ENCODE measurements at regions not wholly inside any gene's neighbourhood (a gene's known extent, or its start where the extent isn't known, plus 50 kb on each side); places are given as distances from the start of the nearest gene placed in this dataset.
A peak's percentile ranks its signal among the peaks of the same experiment; 100 is the strongest.

DNA sequence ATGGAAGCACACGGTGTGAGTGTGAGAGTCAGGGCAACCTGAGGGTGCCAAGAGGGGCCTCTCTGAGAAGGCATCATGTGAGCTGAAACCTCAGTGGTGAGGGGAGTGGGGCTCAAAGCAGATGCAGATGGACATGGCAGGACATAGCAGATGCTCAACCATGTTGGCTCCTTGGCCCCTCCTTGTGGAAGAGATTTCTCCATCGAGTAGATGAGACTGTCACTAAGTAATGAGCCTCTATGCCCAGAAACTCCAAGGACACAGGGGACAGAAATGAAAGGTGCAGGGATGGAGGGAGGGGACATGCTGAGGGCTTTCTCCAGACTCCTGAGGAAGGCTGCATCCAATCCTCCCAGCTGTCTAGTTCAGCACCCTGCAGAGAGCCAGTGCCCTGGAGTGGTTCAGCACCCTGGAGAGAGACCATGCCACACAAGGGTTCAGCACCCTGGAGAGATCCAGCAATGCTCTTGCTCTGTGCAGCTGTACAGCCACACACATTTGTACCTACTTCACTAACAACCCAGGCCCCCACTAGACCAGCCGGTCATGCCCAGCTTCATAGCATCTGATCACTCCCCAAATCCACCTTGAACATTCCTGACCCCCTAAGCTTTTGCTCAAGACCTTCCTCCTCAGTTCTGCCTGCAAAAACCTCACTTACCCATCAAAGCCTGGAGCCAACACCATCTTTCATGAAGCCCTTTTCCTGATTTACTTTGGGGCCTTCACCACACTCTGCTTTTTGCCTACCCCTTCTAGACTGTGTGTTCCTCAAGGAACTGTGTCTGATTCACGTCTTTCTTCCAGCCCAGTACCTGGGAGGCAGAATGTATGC lies 252.0 kb downstream of the CTTN start:
- DNase-seq (ENCODE audit: low read depth), result peak; percentile 52

DNA sequence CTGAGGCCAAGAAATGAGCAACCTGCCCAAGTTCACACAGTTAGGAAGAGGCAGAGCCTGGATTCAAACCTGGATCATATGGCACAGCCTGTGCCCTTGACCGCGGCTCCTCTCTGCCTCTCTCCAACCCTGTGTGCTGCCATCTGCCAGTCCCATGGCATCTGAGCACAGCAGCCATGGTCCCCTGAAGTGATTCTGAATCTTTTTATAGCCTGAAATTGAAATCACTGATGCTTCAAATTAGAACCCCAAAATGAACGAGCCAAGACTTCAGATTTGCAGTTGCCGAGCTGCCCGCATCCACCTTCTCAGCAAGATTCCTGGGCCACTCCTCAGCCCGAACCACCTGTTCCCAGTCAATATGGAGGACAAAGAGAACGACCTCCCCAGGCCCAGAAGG lies 252.7 kb downstream of the CTTN start:
- DNase-seq (ENCODE audit: low read depth), result no peak

- no peak for DNase-seq (ENCODE audit: low read depth)
Measured at GRCh38 chr11:70654016-70654415, 255.7 kb downstream of the CTTN start.

DNA sequence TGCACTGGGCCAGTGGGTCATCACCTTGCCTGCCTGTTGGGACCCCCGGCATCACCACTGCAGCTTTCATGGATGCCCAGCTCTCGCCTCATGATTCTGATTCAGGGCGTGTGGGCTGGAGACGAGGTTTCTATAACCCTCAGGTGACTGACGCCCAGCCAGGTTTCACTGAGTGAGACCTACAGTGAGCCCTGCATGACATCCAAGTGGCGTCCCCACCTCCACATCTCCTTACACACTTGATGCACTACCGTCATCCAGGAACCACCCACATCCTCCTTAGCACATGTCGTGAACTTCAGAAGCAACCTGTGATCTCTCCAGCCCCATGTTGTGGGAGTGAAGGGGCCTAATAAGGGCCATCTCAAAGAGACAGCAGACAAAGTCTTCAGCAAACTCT lies 257.5 kb downstream of the CTTN start:
- DNase-seq (ENCODE audit: low read depth), result no peak

DNA sequence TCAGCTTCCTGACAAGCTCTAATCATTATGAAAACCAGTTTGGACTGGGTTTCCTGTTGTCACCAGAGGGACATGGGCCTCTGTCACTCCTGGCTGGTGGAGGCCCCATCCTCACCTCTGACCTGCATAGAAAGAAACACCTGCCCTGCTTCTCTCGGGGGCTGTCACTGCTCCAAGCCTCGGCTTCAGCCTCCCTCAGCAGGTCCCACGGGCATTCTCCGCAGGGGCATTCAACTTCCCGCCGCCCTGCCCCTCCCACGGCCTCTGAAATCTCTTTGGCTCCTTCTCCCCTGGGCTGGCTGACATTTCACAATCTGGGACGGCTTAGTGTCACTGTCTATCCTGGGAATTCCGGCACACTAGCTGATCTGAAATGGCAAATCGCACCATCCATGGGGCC lies 257.9 kb downstream of the CTTN start:
- DNase-seq (ENCODE audit: low read depth), result no peak

- no peak for DNase-seq (ENCODE audit: low read depth)
Measured at GRCh38 chr11:70660059-70660888, 261.9 kb downstream of the CTTN start.

DNA sequence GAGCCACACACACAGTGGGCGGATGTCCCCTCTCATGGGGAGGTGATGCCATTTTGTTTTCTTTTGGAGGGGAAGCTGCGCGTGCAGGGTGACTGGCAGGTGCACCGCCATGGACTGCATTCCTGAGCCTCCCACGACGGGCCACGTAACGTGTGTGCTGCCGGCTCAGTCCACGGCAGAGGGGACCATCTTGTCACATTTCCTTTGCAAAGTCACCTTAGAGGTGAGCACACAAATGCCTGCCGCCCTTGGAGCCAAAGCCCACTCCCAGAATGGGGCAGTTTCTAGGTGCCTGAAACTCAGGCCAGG lies 262.5 kb downstream of the CTTN start:
- DNase-seq (ENCODE audit: low read depth), result no peak

DNA sequence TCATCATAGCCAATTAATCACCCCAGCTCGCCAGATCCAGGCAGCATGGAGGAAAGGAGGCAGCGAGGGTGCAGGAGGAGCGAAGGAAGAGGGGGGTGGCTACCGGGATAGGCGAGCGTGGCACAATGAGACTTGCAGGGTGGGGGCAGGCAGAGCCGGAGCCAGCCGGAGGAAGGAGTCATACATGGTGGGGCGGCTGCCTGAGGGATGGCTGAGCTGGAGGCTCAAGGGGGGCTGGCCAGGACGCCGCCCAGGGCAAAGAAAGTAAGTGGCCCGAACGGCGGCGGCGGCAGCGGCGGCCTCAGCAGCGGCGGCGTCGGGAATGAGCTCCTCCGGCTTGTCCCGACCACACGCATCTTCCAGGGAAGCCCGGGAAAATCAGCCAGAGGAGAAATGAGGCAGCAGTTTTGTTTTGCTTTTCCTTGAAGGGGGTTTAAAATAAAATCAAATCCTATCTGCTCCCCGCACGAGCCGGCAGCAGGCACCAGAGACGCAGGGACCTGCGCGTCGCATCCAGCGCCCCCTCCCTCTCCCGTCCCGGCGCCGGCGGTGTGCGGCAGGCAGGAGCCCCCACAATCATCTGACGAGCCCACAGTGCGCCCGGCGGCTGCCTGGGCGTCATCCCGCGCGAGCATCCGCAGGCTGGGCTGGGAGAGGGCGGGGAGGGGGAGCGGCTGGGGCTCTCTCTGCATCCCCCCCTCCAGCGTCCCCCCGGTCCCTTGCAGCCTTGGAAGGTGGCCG lies 263.6 kb downstream of the CTTN start:
- DNase-seq (ENCODE audit: low read depth), result no peak

- no peak for DNase-seq (ENCODE audit: low read depth)
Measured at GRCh38 chr11:70662691-70663098, 264.4 kb downstream of the CTTN start.

- DNase-seq (ENCODE audit: low read depth), result no peak
Measured at GRCh38 chr11:70663815-70664214, 265.5 kb downstream of the CTTN start.

- no peak for DNase-seq (ENCODE audit: low read depth)
Measured at GRCh38 chr11:70666311-70666710, 268.0 kb downstream of the CTTN start.

DNA sequence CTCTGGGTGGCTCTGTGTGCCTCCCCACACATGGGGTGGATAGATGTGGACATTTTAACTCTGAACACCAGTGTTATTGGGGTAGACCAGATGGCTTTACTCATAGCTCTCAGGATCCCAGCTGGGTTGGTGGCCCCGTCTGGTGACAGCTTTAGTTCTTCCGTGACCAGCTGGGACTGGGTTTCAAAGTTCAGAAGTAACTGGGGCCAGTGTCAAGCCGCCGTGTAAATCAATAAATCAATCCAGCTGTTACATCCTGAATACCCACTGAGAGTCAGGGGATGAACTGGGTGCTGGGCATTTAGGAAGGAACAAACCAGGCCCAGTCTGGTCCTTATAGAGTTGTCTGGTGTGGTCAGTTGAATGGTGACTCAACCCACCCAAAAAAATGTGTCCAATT lies 269.4 kb downstream of the CTTN start:
- DNase-seq (ENCODE audit: low read depth), result no peak

- DNase-seq (ENCODE audit: low read depth), result no peak
Measured at GRCh38 chr11:70668204-70669202, 270.2 kb downstream of the CTTN start.

- no peak for DNase-seq (ENCODE audit: low read depth)
Measured at GRCh38 chr11:70669281-70669680, 271.0 kb downstream of the CTTN start.

DNA sequence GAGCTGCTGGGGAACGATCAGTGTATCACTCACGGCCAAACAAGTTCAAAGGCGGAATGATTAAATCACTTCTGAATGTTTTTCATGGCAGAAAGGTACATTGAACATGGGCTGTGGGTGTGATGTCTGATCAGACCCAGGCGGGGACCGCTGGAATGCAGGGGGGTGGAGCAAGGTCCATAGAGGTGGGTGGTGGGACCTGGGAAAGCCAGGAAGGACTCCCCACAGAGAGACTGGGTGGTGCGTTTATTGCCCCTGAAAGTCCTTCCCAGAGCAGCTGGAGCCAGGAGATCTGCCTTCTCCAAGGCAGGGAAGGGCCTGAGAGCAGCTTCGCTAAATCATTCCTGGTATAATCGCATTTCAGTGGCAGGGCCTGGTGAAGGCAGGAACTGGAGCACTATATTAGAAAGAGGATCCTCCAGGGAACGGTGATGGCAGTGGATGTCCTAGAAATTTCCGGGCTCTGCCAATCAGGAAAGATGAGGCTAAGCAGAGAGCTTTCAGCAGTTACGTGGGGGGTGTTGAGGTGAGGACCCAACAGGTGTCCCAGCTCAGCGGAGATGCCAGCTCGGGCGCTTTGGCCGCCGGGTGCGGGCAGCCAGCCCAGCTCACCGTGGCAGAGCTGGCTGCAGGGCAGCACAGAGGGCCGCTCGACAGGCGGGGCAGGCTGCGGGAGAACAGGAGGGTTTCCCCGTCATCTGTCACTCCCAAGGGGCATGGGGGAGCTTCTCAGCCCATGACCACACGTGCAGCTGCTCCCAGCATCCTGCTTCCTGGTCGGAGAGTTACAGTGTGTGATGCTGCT lies 271.7 kb downstream of the CTTN start:
- DNase-seq (ENCODE audit: low read depth), result no peak

GRCh38 chr11:70670676-70671034 lies 272.3 kb downstream of the CTTN start:
- DNase-seq (ENCODE audit: low read depth), result no peak

- DNase-seq (ENCODE audit: low read depth), result no peak
Measured at GRCh38 chr11:70671083-70671482, 272.8 kb downstream of the CTTN start.

DNA sequence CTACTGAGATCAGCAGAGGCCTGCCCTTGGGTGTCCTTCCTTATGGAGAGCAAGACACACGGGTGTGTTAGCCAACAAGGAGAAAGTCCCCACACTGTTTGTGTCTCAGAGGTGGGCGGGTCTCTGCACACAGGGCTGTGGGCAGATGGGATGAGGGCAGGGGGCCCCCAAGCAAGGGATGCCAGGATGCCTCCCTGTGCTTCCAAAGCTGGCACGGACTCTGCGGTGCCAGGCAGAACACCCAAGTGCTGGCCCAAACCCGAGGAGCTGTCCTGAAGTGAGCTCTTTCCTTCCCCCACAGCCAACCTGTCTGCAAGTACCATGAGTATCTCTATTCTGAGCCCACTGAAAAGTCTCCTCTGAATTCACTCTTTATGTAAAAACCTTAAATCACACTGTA lies 273.3 kb downstream of the CTTN start:
- no peak for DNase-seq (ENCODE audit: low read depth)

- no peak for DNase-seq (ENCODE audit: low read depth)
Measured at GRCh38 chr11:70672991-70673653, 274.8 kb downstream of the CTTN start.

DNA sequence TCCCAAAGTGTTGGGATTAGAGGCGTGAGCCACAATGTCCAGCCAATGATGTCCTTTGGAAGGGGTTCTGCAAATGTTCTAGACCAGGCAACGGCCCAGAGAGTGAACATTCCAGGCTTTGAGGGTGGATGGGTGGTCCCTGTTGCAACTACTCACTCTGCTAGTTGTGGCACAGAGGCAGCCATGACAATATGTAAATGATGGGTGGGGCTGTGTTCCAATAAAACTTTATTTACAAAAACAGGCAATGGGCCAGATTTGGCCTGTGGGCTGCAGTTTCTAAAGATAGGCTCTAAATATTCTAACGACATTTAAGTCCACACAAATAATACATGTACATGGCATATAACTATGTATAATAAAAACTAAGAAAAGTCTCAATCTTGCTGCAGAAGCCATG lies 276.3 kb downstream of the CTTN start:
- DNase-seq (ENCODE audit: low read depth), result no peak

Data from HS-27A (cell line).